ENCODE measurements at regions not wholly inside any gene's neighbourhood (a gene's known extent, or its start where the extent isn't known, plus 50 kb on each side); places are given as distances from the start of the nearest gene placed in this dataset.

DNA sequence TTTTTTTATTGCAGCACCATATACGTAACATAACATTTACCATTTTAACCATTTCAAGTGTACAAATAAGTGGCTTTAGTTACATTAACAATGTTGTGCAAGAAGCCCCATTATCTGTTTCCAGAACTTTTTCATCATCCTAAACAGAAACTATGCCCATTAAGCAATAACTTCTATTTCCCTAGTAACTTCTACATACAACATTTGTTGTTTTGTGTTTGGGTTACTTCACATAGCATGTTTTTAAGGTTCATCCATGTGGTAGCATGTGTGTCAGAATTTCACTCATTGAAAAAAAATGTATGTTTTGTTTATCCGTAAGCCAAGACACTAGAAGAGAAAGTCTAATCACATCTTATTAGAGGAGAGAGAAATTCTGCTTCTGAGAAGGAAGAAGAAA, 450.5 kb upstream of the PDZRN3 start:
- no peak for DNase-seq
- no peak overlapping the region for H3K27ac ChIP-seq (ENCODE audit: low read length)
- no peaks in the 10 kb centered on the region for H3K9me3 ChIP-seq (ENCODE audit: low read length)
- no peak overlapping the region for H3K4me3 ChIP-seq (ENCODE audit: low read length)
- no peaks in the 10 kb centered on the region for H3K79me2 ChIP-seq (ENCODE audit: low read length)
- H3K4me2 ChIP-seq (ENCODE audit: low read depth, low read length, poor library complexity, severe bottlenecking), result no peak overlapping the region
- H4K20me1 ChIP-seq (ENCODE audit: insufficient read depth, low read depth, low read length), result no peaks in the 10 kb centered on the region
- no peak overlapping the region for H3K9ac ChIP-seq (ENCODE audit: low read length)
- H3K36me3 ChIP-seq (ENCODE audit: insufficient read depth, low read length), result no peaks in the 10 kb centered on the region
- no peak overlapping the region for H2AFZ ChIP-seq (ENCODE audit: low read length)
- H3K27me3 ChIP-seq (ENCODE audit: low read length), result no peaks in the 10 kb centered on the region
- no peaks in the 10 kb centered on the region for H3K9me2 ChIP-seq (replicated peaks; ENCODE audit: insufficient read depth, low read length)
- H3K4me1 ChIP-seq (ENCODE audit: low read length), result no peaks in the 10 kb centered on the region

DNA sequence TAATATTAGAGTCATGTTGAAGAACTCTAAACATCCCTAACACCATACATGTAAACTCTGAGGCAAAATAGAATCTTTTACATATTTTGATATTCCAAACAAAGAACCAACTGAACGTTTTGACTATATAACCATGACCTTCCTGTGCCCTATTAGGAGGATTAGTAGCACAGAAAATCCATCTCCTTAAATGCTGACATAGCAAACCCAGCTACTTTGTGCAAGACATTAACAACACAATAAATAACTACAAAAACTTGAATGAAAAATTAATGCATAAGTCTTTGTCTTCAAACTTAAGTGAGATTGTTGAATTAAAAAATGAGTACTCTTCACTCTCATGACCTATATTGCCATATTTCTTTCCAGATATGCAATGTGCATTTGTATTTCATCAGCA, 450.0 kb upstream of the PDZRN3 start:
- no peaks in the 10 kb centered on the region for H3K9me2 ChIP-seq (replicated peaks; ENCODE audit: insufficient read depth, low read length)
- H3K9ac ChIP-seq (ENCODE audit: low read length), result no peak overlapping the region
- H3K4me3 ChIP-seq (ENCODE audit: low read length), result no peak overlapping the region
- no peak for DNase-seq
- no peak overlapping the region for H3K27ac ChIP-seq (ENCODE audit: low read length)
- no peaks in the 10 kb centered on the region for H3K27me3 ChIP-seq (ENCODE audit: low read length)
- no peaks in the 10 kb centered on the region for H3K9me3 ChIP-seq (ENCODE audit: low read length)
- H3K4me2 ChIP-seq (ENCODE audit: low read depth, low read length, poor library complexity, severe bottlenecking), result no peak overlapping the region
- no peaks in the 10 kb centered on the region for H3K79me2 ChIP-seq (ENCODE audit: low read length)
- H3K4me1 ChIP-seq (ENCODE audit: low read length), result no peaks in the 10 kb centered on the region
- H2AFZ ChIP-seq (ENCODE audit: low read length), result no peak overlapping the region
- H4K20me1 ChIP-seq (ENCODE audit: insufficient read depth, low read depth, low read length), result no peaks in the 10 kb centered on the region
- no peaks in the 10 kb centered on the region for H3K36me3 ChIP-seq (ENCODE audit: insufficient read depth, low read length)

DNA sequence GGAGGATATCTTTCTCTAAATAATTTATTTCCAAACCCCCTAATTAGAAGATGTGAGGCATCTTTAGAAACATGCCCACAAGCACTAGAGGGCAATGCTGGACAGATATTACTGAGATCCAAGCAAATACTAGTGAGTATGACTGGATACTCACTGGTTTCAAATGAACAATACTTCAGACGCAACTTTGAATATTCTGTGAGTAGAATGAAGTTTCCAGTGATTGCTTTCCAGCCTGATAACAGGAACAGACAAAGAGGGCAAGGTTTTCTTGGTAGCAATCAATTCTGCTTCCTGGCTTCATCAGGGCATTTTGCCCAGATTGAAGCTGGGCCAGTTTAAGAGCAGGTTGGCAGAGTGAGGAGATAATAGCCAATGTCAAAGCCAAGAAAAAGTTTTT, 442.6 kb upstream of the PDZRN3 start:
- H2AFZ ChIP-seq (ENCODE audit: low read length), result no peak overlapping the region
- DNase-seq, result no peak
- no peaks in the 10 kb centered on the region for H3K27me3 ChIP-seq (ENCODE audit: low read length)
- no peaks in the 10 kb centered on the region for H3K9me3 ChIP-seq (ENCODE audit: low read length)
- H3K9me2 ChIP-seq (replicated peaks; ENCODE audit: insufficient read depth, low read length), result no peaks in the 10 kb centered on the region
- no peaks in the 10 kb centered on the region for H3K79me2 ChIP-seq (ENCODE audit: low read length)
- H3K4me3 ChIP-seq (ENCODE audit: low read length), result no peak overlapping the region
- no peaks in the 10 kb centered on the region for H3K36me3 ChIP-seq (ENCODE audit: insufficient read depth, low read length)
- H3K27ac ChIP-seq (ENCODE audit: low read length), result no peak overlapping the region
- H3K9ac ChIP-seq (ENCODE audit: low read length), result no peak overlapping the region
- H4K20me1 ChIP-seq (ENCODE audit: insufficient read depth, low read depth, low read length), result no peaks in the 10 kb centered on the region
- H3K4me2 ChIP-seq (ENCODE audit: low read depth, low read length, poor library complexity, severe bottlenecking), result no peak overlapping the region
- no peaks in the 10 kb centered on the region for H3K4me1 ChIP-seq (ENCODE audit: low read length)

DNA sequence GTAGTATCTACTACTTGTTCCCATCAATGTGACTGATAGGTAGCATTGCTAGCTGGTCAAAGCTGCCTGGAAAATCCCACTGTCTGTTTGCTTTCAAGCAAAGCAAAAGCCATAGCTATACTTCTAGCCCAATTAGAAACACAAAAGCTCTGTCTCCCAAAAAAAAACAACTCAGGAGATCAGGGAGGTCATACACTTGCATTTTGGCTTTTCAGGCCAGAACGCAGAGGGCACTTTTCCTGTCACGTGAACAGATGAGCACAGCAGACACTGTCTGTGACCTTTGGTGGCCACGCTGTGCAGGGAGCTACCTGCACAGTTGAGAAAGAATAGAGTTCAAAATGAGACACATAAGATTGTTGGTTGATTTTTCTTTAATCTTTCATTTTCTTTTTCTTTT, 441.7 kb upstream of the PDZRN3 start:
- no peaks in the 10 kb centered on the region for H3K27me3 ChIP-seq (ENCODE audit: low read length)
- H2AFZ ChIP-seq (ENCODE audit: low read length), result no peak overlapping the region
- H3K9me3 ChIP-seq (ENCODE audit: low read length), result no peaks in the 10 kb centered on the region
- H3K36me3 ChIP-seq (ENCODE audit: insufficient read depth, low read length), result no peaks in the 10 kb centered on the region
- DNase-seq, result no peak
- H3K79me2 ChIP-seq (ENCODE audit: low read length), result no peaks in the 10 kb centered on the region
- no peaks in the 10 kb centered on the region for H4K20me1 ChIP-seq (ENCODE audit: insufficient read depth, low read depth, low read length)
- H3K4me2 ChIP-seq (ENCODE audit: low read depth, low read length, poor library complexity, severe bottlenecking), result no peak overlapping the region
- H3K9ac ChIP-seq (ENCODE audit: low read length), result no peak overlapping the region
- H3K9me2 ChIP-seq (replicated peaks; ENCODE audit: insufficient read depth, low read length), result no peaks in the 10 kb centered on the region
- no peak overlapping the region for H3K27ac ChIP-seq (ENCODE audit: low read length)
- H3K4me3 ChIP-seq (ENCODE audit: low read length), result no peak overlapping the region
- no peaks in the 10 kb centered on the region for H3K4me1 ChIP-seq (ENCODE audit: low read length)

DNA sequence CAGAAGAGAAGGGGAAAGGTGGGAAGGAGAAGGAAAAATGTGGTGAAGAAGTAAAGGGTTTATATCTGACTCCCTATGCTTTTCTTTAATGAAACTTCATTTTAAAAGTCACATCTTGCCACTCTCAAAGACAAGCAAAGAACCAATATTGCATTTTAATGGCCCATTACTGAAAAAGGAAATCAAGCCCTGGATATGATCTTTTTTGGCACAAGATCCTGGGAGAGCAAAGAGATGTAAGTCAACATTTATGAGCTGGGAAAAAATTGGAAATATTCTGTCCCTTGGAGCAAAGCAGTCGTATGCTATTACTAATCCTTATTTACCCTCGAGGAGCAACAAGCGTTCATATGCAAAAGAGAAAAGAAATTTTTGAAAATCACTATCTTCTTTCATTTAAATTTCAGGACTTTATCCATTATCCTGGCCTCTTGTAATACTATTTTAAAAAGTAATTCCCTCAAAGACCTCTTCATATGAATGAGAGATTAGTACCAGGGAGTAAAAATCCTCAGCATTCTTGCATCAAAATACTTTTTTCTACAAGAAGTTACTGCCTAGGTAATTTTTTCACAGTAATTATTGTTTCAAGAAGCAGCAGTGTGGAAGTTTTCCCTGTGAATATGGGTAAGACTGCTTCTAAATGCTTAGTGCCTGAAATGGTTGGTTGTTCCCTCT, 435.3 kb upstream of the PDZRN3 start:
- H3K4me1 ChIP-seq (ENCODE audit: low read length), result no peaks in the 10 kb centered on the region
- DNase-seq, result no peak
- no peak overlapping the region for H3K27ac ChIP-seq (ENCODE audit: low read length)
- no peak overlapping the region for H3K4me3 ChIP-seq (ENCODE audit: low read length)
- H3K79me2 ChIP-seq (ENCODE audit: low read length), result no peaks in the 10 kb centered on the region
- H3K9ac ChIP-seq (ENCODE audit: low read length), result no peak overlapping the region
- H3K9me2 ChIP-seq (replicated peaks; ENCODE audit: insufficient read depth, low read length), result no peaks in the 10 kb centered on the region
- H3K9me3 ChIP-seq (ENCODE audit: low read length), result no peaks in the 10 kb centered on the region
- H3K27me3 ChIP-seq (ENCODE audit: low read length), result no peaks in the 10 kb centered on the region
- H3K4me2 ChIP-seq (ENCODE audit: low read depth, low read length, poor library complexity, severe bottlenecking), result no peak overlapping the region
- no peaks in the 10 kb centered on the region for H3K36me3 ChIP-seq (ENCODE audit: insufficient read depth, low read length)
- no peaks in the 10 kb centered on the region for H4K20me1 ChIP-seq (ENCODE audit: insufficient read depth, low read depth, low read length)
- no peak overlapping the region for H2AFZ ChIP-seq (ENCODE audit: low read length)

DNA sequence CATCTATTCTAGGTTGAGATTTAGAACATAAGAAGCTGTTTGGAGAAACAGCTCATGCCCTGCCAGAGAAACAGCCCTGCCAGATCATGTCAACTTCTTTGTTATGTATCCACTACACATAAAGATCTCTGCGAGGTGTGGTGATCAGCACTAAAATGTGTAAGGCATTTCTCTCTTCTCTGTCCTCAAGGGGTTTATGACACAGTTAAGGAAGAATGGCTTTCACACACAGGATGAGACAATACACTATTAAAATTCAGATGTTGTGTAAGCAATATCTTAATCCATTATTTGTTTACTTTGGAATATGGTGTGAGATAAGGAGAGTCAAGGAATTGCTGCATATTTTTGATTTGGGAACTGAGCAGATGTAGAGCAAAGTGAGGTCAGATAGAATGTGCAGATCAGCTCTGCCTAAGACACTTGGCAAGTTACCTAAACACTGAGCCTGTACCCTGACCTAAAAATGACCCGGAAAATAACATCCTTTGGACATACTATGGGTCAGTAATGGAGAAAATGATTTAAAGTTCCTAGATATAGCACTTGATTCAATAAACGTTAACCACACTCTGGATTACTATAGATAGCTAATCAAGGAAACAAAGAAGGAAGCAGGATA, 434.7 kb upstream of the PDZRN3 start:
- no peak overlapping the region for H3K27ac ChIP-seq (ENCODE audit: low read length)
- H3K4me2 ChIP-seq (ENCODE audit: low read depth, low read length, poor library complexity, severe bottlenecking), result no peak overlapping the region
- H3K27me3 ChIP-seq (ENCODE audit: low read length), result no peaks in the 10 kb centered on the region
- no peaks in the 10 kb centered on the region for H3K79me2 ChIP-seq (ENCODE audit: low read length)
- no peak overlapping the region for H2AFZ ChIP-seq (ENCODE audit: low read length)
- H3K9me2 ChIP-seq (replicated peaks; ENCODE audit: insufficient read depth, low read length), result no peaks in the 10 kb centered on the region
- DNase-seq, result no peak
- H3K4me1 ChIP-seq (ENCODE audit: low read length), result no peaks in the 10 kb centered on the region
- H3K9ac ChIP-seq (ENCODE audit: low read length), result no peak overlapping the region
- no peak overlapping the region for H3K4me3 ChIP-seq (ENCODE audit: low read length)
- H4K20me1 ChIP-seq (ENCODE audit: insufficient read depth, low read depth, low read length), result no peaks in the 10 kb centered on the region
- no peaks in the 10 kb centered on the region for H3K9me3 ChIP-seq (ENCODE audit: low read length)
- H3K36me3 ChIP-seq (ENCODE audit: insufficient read depth, low read length), result no peaks in the 10 kb centered on the region

DNA sequence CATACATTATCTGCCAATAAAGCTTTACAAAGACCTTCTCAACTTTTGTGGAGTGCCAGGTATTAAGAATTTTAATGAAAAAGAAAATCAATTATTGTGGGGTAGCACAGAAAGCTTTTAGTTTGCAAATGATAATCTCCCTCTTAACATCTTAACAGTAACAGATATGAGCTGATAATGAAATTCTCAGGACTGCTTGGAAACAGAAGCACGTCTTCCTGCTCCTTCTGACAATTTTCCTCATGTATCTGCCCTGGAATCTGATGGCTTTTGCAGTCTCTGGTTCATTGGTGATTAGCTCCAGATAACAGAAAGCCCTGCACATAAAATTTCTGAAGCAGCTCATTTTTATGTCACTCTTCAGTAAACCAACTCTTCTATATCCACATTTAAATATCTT, 432.4 kb upstream of the PDZRN3 start:
- H3K4me3 ChIP-seq (ENCODE audit: low read length), result no peak overlapping the region
- H3K27ac ChIP-seq (ENCODE audit: low read length), result no peak overlapping the region
- H2AFZ ChIP-seq (ENCODE audit: low read length), result no peak overlapping the region
- DNase-seq, result no peak
- H3K36me3 ChIP-seq (ENCODE audit: insufficient read depth, low read length), result no peaks in the 10 kb centered on the region
- no peak overlapping the region for H3K9ac ChIP-seq (ENCODE audit: low read length)
- no peaks in the 10 kb centered on the region for H3K9me3 ChIP-seq (ENCODE audit: low read length)
- H3K4me2 ChIP-seq (ENCODE audit: low read depth, low read length, poor library complexity, severe bottlenecking), result no peak overlapping the region
- H3K4me1 ChIP-seq (ENCODE audit: low read length), result no peaks in the 10 kb centered on the region
- no peaks in the 10 kb centered on the region for H4K20me1 ChIP-seq (ENCODE audit: insufficient read depth, low read depth, low read length)
- no peaks in the 10 kb centered on the region for H3K79me2 ChIP-seq (ENCODE audit: low read length)
- no peaks in the 10 kb centered on the region for H3K9me2 ChIP-seq (replicated peaks; ENCODE audit: insufficient read depth, low read length)
- no peaks in the 10 kb centered on the region for H3K27me3 ChIP-seq (ENCODE audit: low read length)

DNA sequence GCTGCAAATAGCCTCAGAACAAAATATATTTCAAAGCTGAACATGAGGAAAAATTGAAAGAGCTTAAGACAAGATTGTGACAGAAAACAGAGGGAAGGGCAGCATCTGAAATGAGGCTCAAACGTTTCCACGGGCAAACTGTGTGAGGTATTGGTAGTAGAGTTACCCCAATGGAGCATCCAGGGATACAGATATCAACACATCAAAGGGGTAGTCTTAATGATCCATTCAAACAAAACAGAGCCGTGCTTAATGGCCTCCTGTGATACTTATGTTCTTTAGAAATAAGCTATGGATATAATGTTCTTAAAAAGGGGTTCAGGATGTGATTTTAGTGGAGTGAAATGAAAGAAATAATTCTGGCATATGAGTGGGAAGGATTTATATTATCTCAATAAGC, 430.3 kb upstream of the PDZRN3 start:
- no peak overlapping the region for H3K27ac ChIP-seq (ENCODE audit: low read length)
- no peak overlapping the region for H3K9ac ChIP-seq (ENCODE audit: low read length)
- no peak overlapping the region for H2AFZ ChIP-seq (ENCODE audit: low read length)
- no peak for DNase-seq
- H3K9me2 ChIP-seq (replicated peaks; ENCODE audit: insufficient read depth, low read length), result no peaks in the 10 kb centered on the region
- H3K9me3 ChIP-seq (ENCODE audit: low read length), result no peaks in the 10 kb centered on the region
- no peaks in the 10 kb centered on the region for H3K4me1 ChIP-seq (ENCODE audit: low read length)
- H3K4me2 ChIP-seq (ENCODE audit: low read depth, low read length, poor library complexity, severe bottlenecking), result no peak overlapping the region
- no peak overlapping the region for H3K4me3 ChIP-seq (ENCODE audit: low read length)
- no peaks in the 10 kb centered on the region for H4K20me1 ChIP-seq (ENCODE audit: insufficient read depth, low read depth, low read length)
- no peaks in the 10 kb centered on the region for H3K79me2 ChIP-seq (ENCODE audit: low read length)
- H3K36me3 ChIP-seq (ENCODE audit: insufficient read depth, low read length), result no peaks in the 10 kb centered on the region
- H3K27me3 ChIP-seq (ENCODE audit: low read length), result no peaks in the 10 kb centered on the region
